H9 (cell line): ENCODE measurements at regions not wholly inside any gene's neighbourhood (a gene's known extent, or its start where the extent isn't known, plus 50 kb on each side); places are given as distances from the start of the nearest gene placed in this dataset.

Experiments used
- DNase-seq: peaks from one replicate; pipeline ENCODE4 v3.0.0-alpha.2; 2017
- H2AFZ ChIP-seq: one replicate; pipeline ENCODE4 v1.6.1; 2013; ENCODE audit warnings: mild to moderate bottlenecking, low read length, control low read depth, moderate library complexity
- H2AK5ac ChIP-seq: 2 replicates; pipeline ENCODE4 v1.6.1; 2013; ENCODE audit warnings: low read length, control low read depth, mixed read lengths; ENCODE audit not compliant: insufficient read length
- H2BK120ac ChIP-seq: one replicate; pipeline ENCODE4 v1.6.1; 2013; ENCODE audit warnings: low read depth, mild to moderate bottlenecking, low read length, control low read depth, inconsistent platforms; ENCODE audit not compliant: poor library complexity, severe bottlenecking
- H2BK12ac ChIP-seq: 2 replicates; pipeline ENCODE4 v1.6.1; 2013; ENCODE audit warnings: low read length, control low read depth, mixed read lengths, low read depth; ENCODE audit not compliant: insufficient read length
- H2BK15ac ChIP-seq: 2 replicates; pipeline ENCODE4 v1.6.1; 2013; ENCODE audit warnings: low read depth, low read length, control low read depth
- H2BK20ac ChIP-seq: one replicate; pipeline ENCODE4 v1.6.1; 2013; ENCODE audit warnings: low read depth, mild to moderate bottlenecking, low read length, control low read depth, inconsistent platforms; ENCODE audit not compliant: poor library complexity, severe bottlenecking
- H2BK5ac ChIP-seq: 2 replicates; pipeline ENCODE4 v1.6.1; 2013; ENCODE audit warnings: low read length, control low read depth, mixed read lengths; ENCODE audit not compliant: insufficient read length
- H3K14ac ChIP-seq: 2 replicates; pipeline ENCODE4 v1.6.1; 2013; ENCODE audit warnings: low read length, control low read depth; ENCODE audit not compliant: insufficient read depth
- H3K18ac ChIP-seq: 2 replicates; pipeline ENCODE4 v1.6.1; 2013; ENCODE audit warnings: low read depth, mild to moderate bottlenecking, mixed read lengths, low read length, control low read depth; ENCODE audit not compliant: insufficient read length
- H3K23ac ChIP-seq: 2 replicates; pipeline ENCODE4 v1.6.1; 2013; ENCODE audit warnings: low read length, control low read depth, mixed read lengths, low read depth; ENCODE audit not compliant: insufficient read length
- H3K23me2 ChIP-seq: 2 replicates; pipeline ENCODE4 v1.6.1; 2013; ENCODE audit warnings: low read depth, mild to moderate bottlenecking, mixed read lengths, low read length, control low read depth; ENCODE audit not compliant: insufficient read length, poor library complexity, severe bottlenecking
- H3K27ac ChIP-seq: 2 replicates; pipeline ENCODE4 v1.5.1; 2013; ENCODE audit warnings: low read length, control low read depth, mixed read lengths, low read depth; ENCODE audit not compliant: insufficient read length
- H3K27me3 ChIP-seq: 2 replicates; pipeline ENCODE4 v1.6.1; 2013; ENCODE audit warnings: low read length, control low read depth, inconsistent platforms; ENCODE audit not compliant: insufficient read depth
- H3K4ac ChIP-seq: 2 replicates; pipeline ENCODE4 v1.6.1; 2013; ENCODE audit warnings: low read depth, mild to moderate bottlenecking, control low read depth, inconsistent platforms, low read length, moderate library complexity
- H3K4me1 ChIP-seq: 2 replicates; pipeline ENCODE4 v1.6.1; 2013; ENCODE audit warnings: low read length, control low read depth, inconsistent platforms; ENCODE audit not compliant: insufficient read depth
- H3K4me2 ChIP-seq: 2 replicates; pipeline ENCODE4 v1.6.1; 2013; ENCODE audit warnings: low read length, control low read depth, mixed read lengths; ENCODE audit not compliant: insufficient read length, insufficient read depth
- H3K56ac ChIP-seq: 2 replicates; pipeline ENCODE4 v1.6.1; 2013; ENCODE audit warnings: low read depth, mild to moderate bottlenecking, mixed read lengths, low read length, control low read depth; ENCODE audit not compliant: insufficient read length
- H3K79me1 ChIP-seq: 2 replicates; pipeline ENCODE4 v1.6.1; 2013; ENCODE audit warnings: low read depth, mild to moderate bottlenecking, moderate library complexity, low read length, control low read depth, inconsistent platforms; ENCODE audit not compliant: insufficient read depth, poor library complexity, severe bottlenecking
- H3K79me2 ChIP-seq: 2 replicates; pipeline ENCODE4 v1.6.1; 2013; ENCODE audit warnings: low read length, control low read depth, inconsistent platforms; ENCODE audit not compliant: insufficient read depth
- H3K9ac ChIP-seq: 2 replicates; pipeline ENCODE4 v1.6.1; 2013; ENCODE audit warnings: low read length, control low read depth, mixed read lengths; ENCODE audit not compliant: insufficient read length; ENCODE audit errors: extremely low read depth
- H3K9me3 ChIP-seq: one replicate; pipeline ENCODE4 v1.6.1; 2013; ENCODE audit warnings: low read depth, low read length, inconsistent platforms; ENCODE audit not compliant: control insufficient read depth
- H3T11ph ChIP-seq: one replicate; pipeline ENCODE4 v1.6.1; 2013; ENCODE audit warnings: mild to moderate bottlenecking, low read length, control low read depth, inconsistent platforms
- H4K20me1 ChIP-seq: one replicate; pipeline ENCODE4 v1.6.1; 2013; ENCODE audit not compliant: control insufficient read depth, insufficient read length, insufficient read depth
- H4K5ac ChIP-seq: 2 replicates; pipeline ENCODE4 v1.6.1; 2013; ENCODE audit warnings: low read depth, mild to moderate bottlenecking, mixed read lengths, low read length, control low read depth; ENCODE audit not compliant: insufficient read length
- H4K8ac ChIP-seq: replicated peaks from 2 replicates; pipeline ENCODE4 v1.6.1; 2013; ENCODE audit warnings: low read length, control low read depth, mixed read lengths, low read depth; ENCODE audit not compliant: insufficient read length
- H4K91ac ChIP-seq: 2 replicates; pipeline ENCODE4 v1.6.1; 2013; ENCODE audit warnings: low read depth, mild to moderate bottlenecking, moderate library complexity, mixed read lengths, low read length, control low read depth; ENCODE audit not compliant: insufficient read length
- H3K27ac Mint-ChIP-seq, 3 experiments: 2 replicates in 2 of 3; 3 replicates in 1 of 3; pipeline ENCODE4 v1.8.0; 2020 to 2021; ENCODE audit warnings: mixed read lengths in 3 of 3, mild to moderate bottlenecking in 1 of 3, moderate library complexity in 1 of 3
- H3K27me3 Mint-ChIP-seq: 2 replicates; pipeline ENCODE4 v1.8.0; 2021; ENCODE audit warnings: low read depth, mild to moderate bottlenecking, moderate library complexity, mixed read lengths
- H3K36me3 Mint-ChIP-seq, 3 experiments: 2 replicates in 2 of 3; 3 replicates in 1 of 3; pipeline ENCODE4 v1.8.0; 2020 to 2021; ENCODE audit warnings: low read depth in 3 of 3, mixed read lengths in 3 of 3; ENCODE audit not compliant: insufficient read depth in 1 of 3
- H3K4me1 Mint-ChIP-seq, 2 experiments: 2 replicates each; pipeline ENCODE4 v1.8.0; 2020; ENCODE audit warnings: mixed read lengths in 2 of 2
- H3K4me3 Mint-ChIP-seq, 2 experiments: 2 replicates in 1 of 2; 3 replicates in 1 of 2; pipeline ENCODE4 v1.8.0; 2020 to 2021; ENCODE audit warnings: mild to moderate bottlenecking in 2 of 2, mixed read lengths in 2 of 2, moderate library complexity in 1 of 2
- H3K9me3 Mint-ChIP-seq, 2 experiments: 2 replicates in 1 of 2; 3 replicates in 1 of 2; pipeline ENCODE4 v1.8.0; 2020; ENCODE audit warnings: mild to moderate bottlenecking in 2 of 2, mixed read lengths in 2 of 2, moderate library complexity in 1 of 2
- CTCF ChIP-seq: fragments of 200-600 bp; sonication (generic); conservative IDR thresholded peaks from 3 replicates; pipeline ENCODE4 v1.8.0; 2021; ENCODE audit warnings: antibody characterized with exemption, mild to moderate bottlenecking
- WGBS: extraction: QIAGEN DNeasy Blood & Tissue Kit; methylation state at CpG from one replicate; pipeline ENCODE4 v1.1.7; 2013; ENCODE audit warnings: missing lambda C conversion rate, low lambda C conversion rate, mixed read lengths; ENCODE audit not compliant: insufficient read length; ENCODE audit errors: extremely low coverage; 5-methylcytosine and 5-hydroxymethylcytosine counted together

GRCh38 chr4:177791188-177791587, 349.0 kb upstream of the AGA start:
- Histone ChIP-seq H3T11ph (no peak overlapping the region), H3K23ac (no peak overlapping the region), H3K4me1 (no peaks in the 10 kb centered on the region), H3K18ac (no peak overlapping the region), H3K56ac (no peak overlapping the region), H2AFZ (no peak overlapping the region), H3K23me2 (no peaks in the 10 kb centered on the region), H2AK5ac (no peak overlapping the region), H2BK15ac (no peak overlapping the region), H4K91ac (no peak overlapping the region), H3K4ac (no peak overlapping the region), H3K9ac (no peak overlapping the region), H3K27me3 (no peaks in the 10 kb centered on the region), H4K8ac (no peak overlapping the region), H2BK12ac (no peak overlapping the region), H4K5ac (no peak overlapping the region), H3K4me2 (no peak overlapping the region), H3K79me2 (no peaks in the 10 kb centered on the region), H2BK5ac (no peak overlapping the region), H3K9me3 (no peaks in the 10 kb centered on the region), H2BK20ac (no peak overlapping the region), H3K27ac (no peak overlapping the region), H2BK120ac (no peak overlapping the region), H4K20me1 (no peaks in the 10 kb centered on the region), H3K79me1 (no peaks in the 10 kb centered on the region), H3K14ac (no peak overlapping the region)
- DNase-seq, result no peak
- no peak for TF ChIP-seq CTCF
- H3K4me3 Mint-ChIP-seq, result no peak overlapping the region
- no CpG with 5 or more reads among the region's 4 CpGs for WGBS
- H3K36me3 Mint-ChIP-seq, result no peaks in the 10 kb centered on the region; a peak in 1 of 7 replicates
- H3K4me1 Mint-ChIP-seq, result peaks cover 2 to 3% of the 10 kb centered on the region in 2 experiments
- no peak overlapping the region for H3K27ac Mint-ChIP-seq
- no peaks in the 10 kb centered on the region for H3K9me3 Mint-ChIP-seq
- no peaks in the 10 kb centered on the region for H3K27me3 Mint-ChIP-seq
